GM21619 (cell line): ENCODE measurements at regions not wholly inside any gene's neighbourhood (a gene's known extent, or its start where the extent isn't known, plus 50 kb on each side); places are given as distances from the start of the nearest gene placed in this dataset.

Experiments
- ATAC-seq: cut with Tn5 transposase; IDR thresholded peaks from one replicate; pipeline ENCODE4 v1.9.1; 2021; ENCODE audit not compliant: unreplicated experiment

GRCh38 chr14:51307551-51307950 lies 67.5 kb downstream of the TMX1 start:
- no peak for ATAC-seq

GRCh38 chr14:51308866-51309265 lies 68.8 kb downstream of the TMX1 start:
- ATAC-seq: no peak

GRCh38 chr14:51310505-51310944 lies 70.5 kb downstream of the TMX1 start:
- no peak for ATAC-seq

- no peak for ATAC-seq
Measured at GRCh38 chr14:51314321-51315015, 74.4 kb downstream of the TMX1 start.

- no peak for ATAC-seq
Measured at GRCh38 chr14:51317373-51317772, 77.3 kb downstream of the TMX1 start.

- no peak for ATAC-seq
Measured at GRCh38 chr14:51318813-51319597, 79.0 kb downstream of the TMX1 start.

- ATAC-seq: no peak
Measured at GRCh38 chr14:51321036-51321435, 81.0 kb downstream of the TMX1 start.

GRCh38 chr14:51323492-51323891 lies 83.4 kb downstream of the TMX1 start:
- ATAC-seq: no peak

- no peak for ATAC-seq
Measured at GRCh38 chr14:51327376-51327775, 87.3 kb downstream of the TMX1 start.

GRCh38 chr14:51328064-51328771 lies 88.2 kb downstream of the TMX1 start:
- ATAC-seq: no peak

GRCh38 chr14:51328772-51329353 lies 88.8 kb downstream of the TMX1 start:
- ATAC-seq: no peak

- ATAC-seq: no peak
Measured at GRCh38 chr14:51331486-51332367, 91.7 kb downstream of the TMX1 start.

- ATAC-seq: no peak
Measured at GRCh38 chr14:51333299-51333698, 93.3 kb downstream of the TMX1 start.

- no peak for ATAC-seq
Measured at GRCh38 chr14:51333901-51334521, 94.0 kb downstream of the TMX1 start.

- ATAC-seq: no peak
Measured at GRCh38 chr14:51334566-51334965, 94.5 kb downstream of the TMX1 start.

GRCh38 chr14:51335531-51335930 lies 95.5 kb downstream of the TMX1 start:
- ATAC-seq: no peak

- no peak for ATAC-seq
Measured at GRCh38 chr14:51335961-51336723, 96.1 kb downstream of the TMX1 start.

GRCh38 chr14:51336734-51337133 lies 96.7 kb downstream of the TMX1 start:
- ATAC-seq: no peak

GRCh38 chr14:51337520-51337919 lies 97.5 kb downstream of the TMX1 start:
- ATAC-seq: no peak
